Lung (tissue), 11 donors: ENCODE measurements at regions not wholly inside any gene's neighbourhood (a gene's known extent, or its start where the extent isn't known, plus 50 kb on each side); places are given as distances from the start of the nearest gene placed in this dataset.
"Not testable (repeated sequence)": the region's sequence is repeated elsewhere in the genome, so short reads cannot be mapped to it uniquely, and the experiment has no call there.

Experiments used
- ATAC-seq: fragments of 200-7000 bp; cut with Tn5 transposase; one replicate; pipeline ENCODE4 v1.9.1; 2020; ENCODE audit warnings: moderate number of reproducible peaks; ENCODE audit not compliant: insufficient read depth, low FRiP score
- DNase-seq, 3 donors: peaks; one replicate each; pipeline ENCODE4 v3.0.0-alpha.2; 2013 to 2017
- H3K27ac ChIP-seq, 2 donors: one replicate each; pipeline ENCODE4 v1.5.1; 2013; ENCODE audit warnings: mild to moderate bottlenecking in 2 of 2, moderate library complexity in 2 of 2, control low read depth in 1 of 2, inconsistent platforms in 1 of 2, low read depth in 1 of 2, low read length in 1 of 2
- H3K27me3 ChIP-seq, 3 donors: one replicate each; pipeline ENCODE4 v1.5.1; 2013; ENCODE audit warnings: low read length in 2 of 3; ENCODE audit not compliant: control insufficient read depth in 3 of 3, insufficient read depth in 3 of 3
- H3K36me3 ChIP-seq, 4 donors: one replicate each; pipeline ENCODE4 v1.5.1; 2013; ENCODE audit warnings: low read length in 4 of 4, mild to moderate bottlenecking in 1 of 4, moderate library complexity in 1 of 4; ENCODE audit not compliant: control insufficient read depth in 4 of 4, insufficient read depth in 4 of 4
- H3K4me1 ChIP-seq, 5 donors: one replicate each; pipeline ENCODE4 v1.5.1; 2013; ENCODE audit warnings: low read length in 5 of 5, mild to moderate bottlenecking in 2 of 5, moderate library complexity in 1 of 5; ENCODE audit not compliant: control insufficient read depth in 5 of 5, insufficient read depth in 5 of 5
- H3K4me3 ChIP-seq: one replicate; pipeline ENCODE4 v1.5.1; 2013; ENCODE audit warnings: mild to moderate bottlenecking, control low read depth, moderate library complexity
- H3K9ac ChIP-seq, 2 donors: one replicate each; pipeline ENCODE4 v1.5.1; 2013; ENCODE audit warnings: low read length in 2 of 2, control low read depth in 1 of 2; ENCODE audit not compliant: insufficient read depth in 1 of 2
- H3K9me3 ChIP-seq, 4 donors: one replicate each; pipeline ENCODE4 v1.5.1; 2013; ENCODE audit warnings: low read length in 3 of 4, mild to moderate bottlenecking in 1 of 4, moderate library complexity in 1 of 4; ENCODE audit not compliant: control insufficient read depth in 4 of 4, insufficient read depth in 3 of 4
- WGBS, 2 donors: extraction: QIAGEN DNeasy Blood & Tissue Kit; methylation state at CpG; one replicate each; pipeline ENCODE4 v1.1.7; 2013; 5-methylcytosine and 5-hydroxymethylcytosine counted together
- TF ChIP-seq, protein P1 (sequence below): IDR thresholded peaks from 2 replicates; pipeline ENCODE4 v1.5.1; 2012; ENCODE audit warnings: mild to moderate bottlenecking; ENCODE audit errors: control extremely low read depth, extremely low read depth
- donor health status: control.
- donor health status: control.
- donor health status: Bipolar disorder and iron deficiency.
- donor health status: healthy.
- donor health status: DM: yes; HTN: yes; CAD: no.

DNA sequence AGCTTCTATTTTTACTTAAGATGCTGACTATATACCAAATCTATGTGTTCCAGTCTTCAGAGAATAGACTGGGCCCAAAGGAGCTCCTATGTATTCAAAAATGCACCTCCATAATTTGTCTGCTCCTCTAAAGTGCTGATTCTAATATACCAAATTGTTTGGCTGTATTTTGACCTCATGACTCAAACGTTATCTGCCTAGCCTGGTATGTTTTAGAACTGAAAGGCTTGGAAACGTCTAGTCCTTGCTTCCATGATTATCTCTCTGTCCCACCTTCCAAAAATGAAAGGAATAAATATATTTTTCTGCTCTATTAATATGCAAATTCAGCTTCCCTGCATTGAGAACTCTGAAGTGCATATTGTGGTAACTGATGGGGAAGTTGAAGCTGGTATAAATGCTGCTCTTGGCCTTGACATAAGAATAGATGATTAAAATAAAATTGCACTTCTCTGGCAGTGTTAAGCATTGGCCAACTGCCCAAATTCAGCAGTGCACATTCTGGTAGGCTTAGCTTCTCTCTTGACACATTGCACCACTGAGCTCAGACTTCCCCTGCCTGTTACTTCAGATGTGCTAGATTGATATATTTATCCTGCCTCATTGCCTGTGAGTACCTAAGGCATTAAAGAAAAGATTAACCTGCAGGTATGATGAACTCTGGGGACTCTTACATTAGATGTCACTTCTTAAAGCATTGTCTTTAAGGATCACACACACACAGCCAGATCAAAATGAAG lies 882.3 kb downstream of the RPS29 start:
- H3K4me3 ChIP-seq: no peak overlapping the region
- TF ChIP-seq, protein P1, sequence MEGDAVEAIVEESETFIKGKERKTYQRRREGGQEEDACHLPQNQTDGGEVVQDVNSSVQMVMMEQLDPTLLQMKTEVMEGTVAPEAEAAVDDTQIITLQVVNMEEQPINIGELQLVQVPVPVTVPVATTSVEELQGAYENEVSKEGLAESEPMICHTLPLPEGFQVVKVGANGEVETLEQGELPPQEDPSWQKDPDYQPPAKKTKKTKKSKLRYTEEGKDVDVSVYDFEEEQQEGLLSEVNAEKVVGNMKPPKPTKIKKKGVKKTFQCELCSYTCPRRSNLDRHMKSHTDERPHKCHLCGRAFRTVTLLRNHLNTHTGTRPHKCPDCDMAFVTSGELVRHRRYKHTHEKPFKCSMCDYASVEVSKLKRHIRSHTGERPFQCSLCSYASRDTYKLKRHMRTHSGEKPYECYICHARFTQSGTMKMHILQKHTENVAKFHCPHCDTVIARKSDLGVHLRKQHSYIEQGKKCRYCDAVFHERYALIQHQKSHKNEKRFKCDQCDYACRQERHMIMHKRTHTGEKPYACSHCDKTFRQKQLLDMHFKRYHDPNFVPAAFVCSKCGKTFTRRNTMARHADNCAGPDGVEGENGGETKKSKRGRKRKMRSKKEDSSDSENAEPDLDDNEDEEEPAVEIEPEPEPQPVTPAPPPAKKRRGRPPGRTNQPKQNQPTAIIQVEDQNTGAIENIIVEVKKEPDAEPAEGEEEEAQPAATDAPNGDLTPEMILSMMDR: no peak
- H3K36me3 ChIP-seq: no peaks in the 10 kb centered on the region
- H3K9ac ChIP-seq: no peak overlapping the region
- DNase-seq (peak in 2 of 3 donors; percentile 29 to 39), ATAC-seq (no peak)
- H3K27ac ChIP-seq: no peak overlapping the region
- peaks cover 0 to 2% (median 0%) of the 10 kb centered on the region in 4 donors for H3K9me3 ChIP-seq
- H3K27me3 ChIP-seq: no peaks in the 10 kb centered on the region
- H3K4me1 ChIP-seq: peaks cover 0 to 3% (median 0%) of the 10 kb centered on the region in 5 donors
- WGBS, 2 donors: 41 to 58% methylated on average over 2 of the region's 2 CpGs

DNA sequence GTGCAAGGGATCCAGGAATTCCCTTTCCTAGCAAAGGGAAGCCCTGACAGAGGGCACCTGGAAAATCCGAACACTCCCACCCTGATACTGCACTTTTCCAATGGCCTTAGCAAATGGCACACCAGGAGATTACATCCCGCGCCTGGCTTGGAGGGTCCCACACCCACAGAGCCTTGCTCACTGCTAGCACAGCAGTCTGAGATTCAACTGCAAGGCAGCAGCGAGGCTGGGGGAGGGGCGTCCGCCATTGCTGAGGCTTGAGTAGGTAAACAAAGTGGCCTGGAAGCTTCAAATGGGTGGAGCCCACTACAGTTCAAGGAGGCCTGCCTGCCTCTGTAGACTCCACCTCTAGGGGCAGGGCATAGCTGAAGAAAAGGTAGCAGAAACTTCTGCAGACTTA lies 888.8 kb downstream of the RPS29 start:
- H3K4me1 ChIP-seq, H3K27ac ChIP-seq, H3K9me3 ChIP-seq, H3K36me3 ChIP-seq, H3K4me3 ChIP-seq, ATAC-seq, H3K27me3 ChIP-seq, H3K9ac ChIP-seq, DNase-seq: not testable (repeated sequence)
- WGBS, 2 donors: 95 to 96% methylated on average over 6 of the region's 6 CpGs

DNA sequence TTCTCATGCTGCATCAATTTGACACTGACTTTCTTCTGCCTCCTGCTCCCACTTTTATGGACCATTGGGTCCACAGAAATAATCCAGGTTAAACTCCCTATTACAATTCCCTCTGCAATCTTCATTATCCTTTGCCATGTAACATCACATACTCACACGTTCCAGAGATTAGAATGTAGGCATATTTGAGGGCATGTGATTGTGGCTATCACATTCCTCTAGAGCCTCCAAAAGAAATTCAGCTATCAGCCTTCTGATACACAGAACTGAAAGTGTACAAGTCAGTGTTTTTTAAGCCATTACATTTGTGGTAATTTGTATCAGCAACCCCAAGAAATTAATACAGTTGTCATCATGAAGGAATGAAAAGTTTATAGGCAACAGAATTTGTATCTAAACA lies 892.4 kb downstream of the RPS29 start:
- Histone ChIP-seq H3K4me1 (peaks cover 0 to 4% (median 0%) of the 10 kb centered on the region in 5 donors), H3K36me3 (no peaks in the 10 kb centered on the region), H3K4me3 (no peak overlapping the region), H3K27ac (no peak overlapping the region), H3K9me3 (no peaks in the 10 kb centered on the region), H3K27me3 (no peaks in the 10 kb centered on the region), H3K9ac (no peak overlapping the region)
- ATAC-seq: no peak
- 53 to 59% methylated on average over 1 of the region's 1 CpG for WGBS, 2 donors
- no peak for DNase-seq
- TF ChIP-seq, protein P1: no peak

DNA sequence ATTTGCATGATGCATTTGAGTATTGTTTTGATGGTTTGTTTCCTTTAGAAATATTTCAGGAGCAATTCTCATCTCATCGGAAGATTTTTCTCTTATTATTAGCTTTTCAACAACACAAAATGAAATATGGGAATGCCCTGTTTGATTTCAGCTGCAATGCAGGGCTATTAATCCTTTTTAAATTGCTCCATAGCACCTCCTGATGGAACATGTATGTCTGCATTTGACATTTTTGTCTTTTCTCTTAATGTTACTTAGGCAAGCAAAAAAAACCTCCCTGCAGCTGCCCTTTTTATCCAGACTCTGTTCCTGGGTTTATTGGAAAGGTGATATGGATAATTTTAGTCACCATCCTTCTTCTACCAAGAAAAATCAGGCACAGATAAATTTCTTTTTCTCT lies 895.8 kb downstream of the RPS29 start:
- no peak for ATAC-seq
- Histone ChIP-seq H3K27me3 (no peaks in the 10 kb centered on the region), H3K9me3 (no peaks in the 10 kb centered on the region), H3K27ac (no peak overlapping the region), H3K4me1 (peaks cover 0 to 4% (median 0%) of the 10 kb centered on the region in 5 donors), H3K36me3 (no peaks in the 10 kb centered on the region), H3K4me3 (no peak overlapping the region), H3K9ac (no peak overlapping the region)
- WGBS, 2 donors: 88 to 95% methylated on average over 1 of the region's 1 CpG
- DNase-seq: peak in 1 of 3 donors; percentile 8
- TF ChIP-seq, protein P1: no peak
